Stimulated activated effector memory CD8-positive, alpha-beta T cell treated with anti-CD3 and anti-CD28 coated beads, Interleukin-12 subunit alpha, Interleukin-12 subunit beta, amount 100 ng/mL, for 72 hours (primary cell): ENCODE measurements at regions not wholly inside any gene's neighbourhood (a gene's known extent, or its start where the extent isn't known, plus 50 kb on each side); places are given as distances from the start of the nearest gene placed in this dataset.
"Not testable (repeated sequence)": the region's sequence is repeated elsewhere in the genome, so short reads cannot be mapped to it uniquely, and the experiment has no call there.

ENCODE experiments used
- ATAC-seq: fragments of 150-1000 bp; cut with Tn5 transposase; 2 replicates; pipeline ENCODE4 v1.10.0; 2021
- DNase-seq, 2 donors: peaks; one replicate each; pipeline ENCODE4 v3.0.0; 2021 to 2022; ENCODE audit warnings: low spot score in 2 of 2
- H3K27ac Mint-ChIP-seq: one replicate; pipeline ENCODE4 v1.8.0; 2022; ENCODE audit warnings: mild to moderate bottlenecking, mixed read lengths
- H3K36me3 Mint-ChIP-seq: one replicate; pipeline ENCODE4 v1.8.0; 2022; ENCODE audit warnings: mild to moderate bottlenecking, mixed read lengths
- H3K4me1 Mint-ChIP-seq: one replicate; pipeline ENCODE4 v1.8.0; 2022; ENCODE audit warnings: mixed read lengths
- H3K4me3 Mint-ChIP-seq: one replicate; pipeline ENCODE4 v1.8.0; 2022; ENCODE audit warnings: mild to moderate bottlenecking, mixed read lengths
- H3K9me3 Mint-ChIP-seq: one replicate; pipeline ENCODE4 v1.8.0; 2022; ENCODE audit warnings: mixed read lengths

- ATAC-seq (no peak), DNase-seq (no peak)
- Mint-ChIP-seq H3K4me3 (no peak overlapping the region), H3K4me1 (no peaks in the 10 kb centered on the region), H3K9me3 (peaks cover 6% of the 10 kb centered on the region), H3K27ac (no peak overlapping the region), H3K36me3 (no peaks in the 10 kb centered on the region)
Measured at GRCh38 chr4:120318196-120318846, 251.7 kb upstream of the MAD2L1 start.

GRCh38 chr4:120317713-120318112 is 251.1 kb upstream of the MAD2L1 start:
- ATAC-seq = no peak
- Mint-ChIP-seq H3K4me1 (no peaks in the 10 kb centered on the region), H3K36me3 (no peaks in the 10 kb centered on the region), H3K27ac (no peak overlapping the region), H3K4me3 (no peak overlapping the region), H3K9me3 (peaks cover 6% of the 10 kb centered on the region)
- DNase-seq = no peak

DNA sequence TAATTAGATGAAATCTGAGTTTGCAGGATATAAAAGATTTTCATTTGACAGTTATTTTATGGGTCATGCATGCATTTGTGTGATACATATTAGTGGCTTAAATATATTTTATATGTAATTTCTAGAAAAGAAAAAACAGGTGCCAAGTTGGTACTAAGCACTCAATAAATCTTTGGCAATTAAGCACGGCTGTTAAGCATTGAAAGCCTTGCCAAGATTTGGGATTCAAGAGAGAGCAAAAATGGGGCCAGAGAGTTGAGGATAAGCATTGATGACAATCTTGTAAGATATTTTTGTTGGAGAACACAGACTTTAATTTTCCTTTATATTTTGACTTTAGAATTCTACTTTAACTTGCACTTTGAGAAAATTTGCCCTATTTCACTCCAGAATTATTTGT is 249.8 kb upstream of the MAD2L1 start:
- Mint-ChIP-seq H3K9me3 (peaks cover 6% of the 10 kb centered on the region), H3K36me3 (no peaks in the 10 kb centered on the region), H3K4me3 (no peak overlapping the region), H3K27ac (no peak overlapping the region), H3K4me1 (no peaks in the 10 kb centered on the region)
- ATAC-seq (no peak), DNase-seq (no peak)

DNA sequence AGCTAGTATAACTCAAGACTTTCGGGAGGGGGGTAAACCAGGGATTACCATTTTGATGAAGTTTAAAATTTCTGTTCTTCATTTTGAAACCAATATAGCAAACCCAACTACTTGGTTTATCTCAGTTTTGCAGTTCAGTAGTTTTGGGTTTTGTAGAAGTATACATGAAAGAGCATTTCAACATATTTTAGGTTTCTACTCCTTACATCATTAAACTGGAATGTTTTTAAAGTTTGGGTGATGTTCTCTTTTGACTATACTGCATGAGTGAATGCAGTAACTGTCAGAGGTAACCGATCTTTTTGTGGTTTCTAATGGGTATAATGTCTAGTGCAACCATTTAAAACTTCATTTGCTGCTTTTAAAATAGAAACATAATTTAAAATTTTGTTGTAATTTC is 248.3 kb upstream of the MAD2L1 start:
- no peaks in the 10 kb centered on the region for H3K36me3 Mint-ChIP-seq
- H3K9me3 Mint-ChIP-seq = peaks cover 10% of the 10 kb centered on the region
- no peak overlapping the region for H3K4me3 Mint-ChIP-seq
- H3K27ac Mint-ChIP-seq = no peak overlapping the region
- no peak for DNase-seq
- no peaks in the 10 kb centered on the region for H3K4me1 Mint-ChIP-seq
- no peak for ATAC-seq

GRCh38 chr4:120304801-120305200 is 238.2 kb upstream of the MAD2L1 start:
- DNase-seq = no peak
- H3K4me3 Mint-ChIP-seq = no peak overlapping the region
- H3K9me3 Mint-ChIP-seq = peaks cover 2% of the 10 kb centered on the region
- no peaks in the 10 kb centered on the region for H3K4me1 Mint-ChIP-seq
- no peak for ATAC-seq
- no peaks in the 10 kb centered on the region for H3K36me3 Mint-ChIP-seq
- no peak overlapping the region for H3K27ac Mint-ChIP-seq

DNA sequence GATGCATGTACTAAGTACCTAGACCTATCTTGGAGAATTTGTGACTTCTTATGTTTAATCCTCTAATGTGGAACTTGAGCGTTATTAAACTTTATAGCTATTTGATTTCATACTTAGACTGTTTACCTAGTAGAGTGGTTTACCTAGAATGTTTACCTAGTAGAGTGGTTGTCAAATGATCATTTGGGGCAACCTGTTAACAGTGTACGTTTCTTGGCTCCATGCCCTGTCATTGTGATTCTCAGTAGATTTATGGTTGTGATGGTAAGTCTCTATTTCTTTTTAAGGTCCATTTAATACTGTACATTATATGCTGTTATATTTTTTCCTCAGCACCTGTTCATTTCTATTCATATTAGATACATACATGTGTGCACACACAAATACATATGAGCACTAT is 233.0 kb upstream of the MAD2L1 start:
- H3K4me3 Mint-ChIP-seq = no peak overlapping the region
- peaks cover 2% of the 10 kb centered on the region for H3K9me3 Mint-ChIP-seq
- no peaks in the 10 kb centered on the region for H3K4me1 Mint-ChIP-seq
- ATAC-seq (no peak), DNase-seq (no peak)
- no peak overlapping the region for H3K27ac Mint-ChIP-seq
- no peaks in the 10 kb centered on the region for H3K36me3 Mint-ChIP-seq

GRCh38 chr4:120293341-120293740 is 226.7 kb upstream of the MAD2L1 start:
- Mint-ChIP-seq H3K4me1 (no peaks in the 10 kb centered on the region), H3K4me3 (no peak overlapping the region), H3K27ac (no peak overlapping the region), H3K9me3 (no peaks in the 10 kb centered on the region), H3K36me3 (no peaks in the 10 kb centered on the region)
- no peak for ATAC-seq
- no peak for DNase-seq

DNA sequence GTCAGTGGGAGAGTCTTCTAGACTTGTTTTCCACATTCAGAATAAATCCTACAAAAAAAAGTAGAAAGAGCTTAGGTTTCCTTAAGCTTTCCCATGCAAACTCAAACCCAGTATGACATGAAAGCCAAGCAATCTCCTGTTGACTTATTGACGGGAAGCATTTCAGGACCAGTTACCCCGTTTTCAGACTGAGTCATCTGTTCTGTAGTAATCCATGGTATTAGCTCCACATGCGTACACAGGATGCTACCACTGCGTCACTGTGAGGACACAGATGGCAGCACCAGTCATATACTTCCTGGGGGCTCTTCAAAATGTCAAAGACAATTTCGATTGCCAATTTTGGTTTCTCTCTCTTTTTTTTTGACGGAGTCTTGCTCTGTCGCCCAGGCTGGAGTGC is 224.9 kb upstream of the MAD2L1 start:
- ATAC-seq (no peak), DNase-seq (no peak)
- Mint-ChIP-seq H3K27ac (no peak overlapping the region), H3K36me3 (no peaks in the 10 kb centered on the region), H3K4me3 (no peak overlapping the region), H3K4me1 (no peaks in the 10 kb centered on the region), H3K9me3 (no peaks in the 10 kb centered on the region)

DNA sequence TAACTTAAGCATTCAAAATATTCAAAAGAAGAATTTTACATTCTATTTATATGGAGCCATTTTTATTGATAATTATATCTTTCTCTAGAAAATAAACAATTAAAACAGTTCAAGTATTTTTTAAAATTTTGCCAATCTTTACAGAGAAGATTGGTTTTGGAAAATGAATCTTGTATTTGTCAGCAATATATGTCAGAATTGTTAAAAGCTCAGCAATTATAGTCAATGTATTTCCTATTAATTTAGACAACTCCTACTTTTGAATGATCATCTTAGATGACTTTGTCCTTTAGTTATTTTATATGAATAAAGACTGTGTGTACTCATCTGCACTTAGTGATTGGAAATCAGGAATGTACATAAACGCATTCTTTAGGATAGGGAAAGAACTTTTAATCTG is 223.9 kb upstream of the MAD2L1 start:
- no peak for DNase-seq
- Mint-ChIP-seq H3K27ac (no peak overlapping the region), H3K36me3 (no peaks in the 10 kb centered on the region), H3K4me3 (no peak overlapping the region), H3K4me1 (no peaks in the 10 kb centered on the region), H3K9me3 (no peaks in the 10 kb centered on the region)
- no peak for ATAC-seq

GRCh38 chr4:120286813-120287212 is 220.2 kb upstream of the MAD2L1 start:
- Mint-ChIP-seq H3K4me3 (no peak overlapping the region), H3K27ac (no peak overlapping the region), H3K36me3 (no peaks in the 10 kb centered on the region), H3K4me1 (no peaks in the 10 kb centered on the region), H3K9me3 (no peaks in the 10 kb centered on the region)
- ATAC-seq (no peak), DNase-seq (no peak)

- H3K36me3 Mint-ChIP-seq = no peaks in the 10 kb centered on the region
- no peaks in the 10 kb centered on the region for H3K4me1 Mint-ChIP-seq
- no peak for DNase-seq
- no peak for ATAC-seq
- no peaks in the 10 kb centered on the region for H3K9me3 Mint-ChIP-seq
- no peak overlapping the region for H3K27ac Mint-ChIP-seq
- H3K4me3 Mint-ChIP-seq = no peak overlapping the region
Measured at GRCh38 chr4:120281581-120281980, 214.9 kb upstream of the MAD2L1 start.

DNA sequence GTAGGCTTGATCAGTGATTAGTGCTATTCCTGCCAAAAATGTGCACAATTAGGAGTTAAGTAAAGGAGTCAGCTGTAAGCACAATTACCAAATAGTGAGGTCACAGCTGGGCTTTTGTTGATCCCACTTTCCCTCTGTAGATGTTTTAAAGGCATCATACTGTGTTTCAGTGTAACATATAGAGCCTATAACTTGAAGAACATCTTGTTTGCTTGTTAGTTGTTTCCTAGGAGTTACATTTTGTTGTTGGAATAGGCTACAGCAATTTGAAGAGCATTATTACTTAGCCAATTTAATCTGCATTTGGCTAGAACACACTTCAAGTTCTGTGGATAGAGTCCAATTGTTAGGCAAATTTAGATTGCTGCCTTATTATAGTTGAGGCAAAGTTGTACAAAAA is 210.7 kb upstream of the MAD2L1 start:
- no peaks in the 10 kb centered on the region for H3K36me3 Mint-ChIP-seq
- ATAC-seq = no peak
- no peak overlapping the region for H3K4me3 Mint-ChIP-seq
- H3K27ac Mint-ChIP-seq = no peak overlapping the region
- H3K4me1 Mint-ChIP-seq = no peaks in the 10 kb centered on the region
- DNase-seq = no peak
- peaks cover 3% of the 10 kb centered on the region for H3K9me3 Mint-ChIP-seq

DNA sequence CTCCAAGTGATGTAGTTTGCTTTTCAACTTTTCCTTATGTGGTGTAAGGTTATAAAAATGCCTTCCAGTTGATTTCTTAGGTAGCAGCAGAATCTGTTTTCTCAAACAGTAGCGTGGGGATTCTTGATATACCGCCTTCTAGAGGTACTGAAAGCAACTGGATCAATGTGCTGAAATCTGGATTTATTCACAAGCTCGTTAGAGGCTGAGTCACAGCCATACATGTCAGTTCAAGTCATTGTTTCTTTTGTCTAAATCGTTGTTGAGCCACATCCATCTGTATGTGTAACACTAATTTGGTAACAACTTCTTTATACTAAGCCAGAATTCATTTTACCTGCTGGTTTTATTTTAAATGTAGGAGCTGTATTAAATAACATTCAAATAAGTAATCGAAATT is 200.0 kb upstream of the MAD2L1 start:
- H3K9me3 Mint-ChIP-seq = peaks cover 2% of the 10 kb centered on the region
- no peak for DNase-seq
- no peak for ATAC-seq
- no peak overlapping the region for H3K4me3 Mint-ChIP-seq
- H3K4me1 Mint-ChIP-seq = no peaks in the 10 kb centered on the region
- no peak overlapping the region for H3K27ac Mint-ChIP-seq
- no peaks in the 10 kb centered on the region for H3K36me3 Mint-ChIP-seq

DNA sequence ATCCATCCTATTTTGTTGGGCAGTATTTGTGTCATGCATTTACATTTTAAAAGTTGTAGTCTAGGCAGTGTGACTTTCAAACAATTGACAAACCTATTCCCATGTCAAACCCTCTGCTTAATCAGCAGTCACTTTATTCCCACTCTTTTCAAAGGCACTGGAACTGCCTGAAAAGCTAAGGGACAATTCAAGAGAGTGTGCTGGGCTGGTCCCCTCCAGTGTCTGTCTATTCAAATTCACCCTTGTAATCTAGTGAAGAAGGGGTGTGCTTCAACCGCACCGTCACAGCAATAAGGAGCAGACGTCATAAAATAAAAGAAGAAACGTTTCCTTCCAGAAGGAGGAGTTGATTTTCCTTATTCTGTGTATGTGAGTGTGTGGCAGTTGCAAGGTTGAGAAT is 197.0 kb upstream of the MAD2L1 start:
- H3K9me3 Mint-ChIP-seq = peaks cover 4% of the 10 kb centered on the region
- H3K36me3 Mint-ChIP-seq = no peaks in the 10 kb centered on the region
- no peak for ATAC-seq
- no peak overlapping the region for H3K27ac Mint-ChIP-seq
- no peak overlapping the region for H3K4me3 Mint-ChIP-seq
- DNase-seq = no peak
- no peaks in the 10 kb centered on the region for H3K4me1 Mint-ChIP-seq

- Mint-ChIP-seq H3K4me3 (no peak overlapping the region), H3K4me1 (no peaks in the 10 kb centered on the region), H3K27ac (no peak overlapping the region), H3K9me3 (peaks cover 7% of the 10 kb centered on the region), H3K36me3 (no peaks in the 10 kb centered on the region)
- no peak for ATAC-seq
- no peak for DNase-seq
Measured at GRCh38 chr4:120261117-120261516, 194.5 kb upstream of the MAD2L1 start.

DNA sequence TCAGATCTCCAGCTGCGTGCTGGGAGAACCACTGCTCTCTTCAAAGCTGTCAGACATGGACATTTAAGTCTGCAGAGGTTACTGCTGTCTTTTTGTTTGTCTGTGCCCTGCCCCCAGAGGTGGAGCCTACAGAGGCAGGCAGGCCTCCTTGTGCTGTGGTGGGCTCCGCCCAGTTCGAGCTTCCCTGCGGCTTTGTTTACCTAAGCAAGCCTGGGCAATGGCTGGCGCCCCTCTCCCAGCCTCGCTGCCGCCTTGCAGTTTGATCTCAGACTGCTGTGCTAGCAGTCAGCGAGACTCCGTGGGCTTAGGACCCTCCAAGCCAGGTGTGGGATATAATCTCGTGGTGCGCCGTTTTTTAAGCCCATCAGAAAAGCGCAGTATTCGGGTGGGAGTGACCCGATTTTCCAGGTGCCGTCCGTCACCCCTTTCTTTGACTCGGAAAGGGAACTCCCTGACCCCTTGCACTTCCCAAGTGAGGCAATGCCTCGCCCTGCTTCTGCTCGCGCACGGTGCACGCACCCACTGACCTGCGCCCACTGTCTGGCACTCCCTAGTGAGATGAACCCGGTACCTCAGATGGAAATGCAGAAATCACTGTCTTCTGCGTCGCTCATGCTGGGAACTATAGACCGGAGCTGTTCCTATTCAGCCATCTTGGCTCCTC is 189.6 kb upstream of the MAD2L1 start:
- not testable (repeated sequence) for H3K4me3 Mint-ChIP-seq, H3K27ac Mint-ChIP-seq, ATAC-seq, H3K36me3 Mint-ChIP-seq, DNase-seq, H3K9me3 Mint-ChIP-seq, H3K4me1 Mint-ChIP-seq
